ENCODE measurements at regions not wholly inside any gene's neighbourhood (a gene's known extent, or its start where the extent isn't known, plus 50 kb on each side); places are given as distances from the start of the nearest gene placed in this dataset.

GRCh38 chr15:62491642-62492041 lies 326.6 kb upstream of the C2CD4B start:
- no peak for DNase-seq
- no peak overlapping the region for H3K4me3 Mint-ChIP-seq (ENCODE audit: unreplicated experiment)
- H3K9me3 Mint-ChIP-seq (ENCODE audit: unreplicated experiment) = peaks cover 12% of the 10 kb centered on the region
- TF ChIP-seq CTCF (IDR thresholded peaks at IDR 0.05; ENCODE audit: partially characterized antibody, unreplicated experiment) = no peak
- no peaks in the 10 kb centered on the region for H3K36me3 Mint-ChIP-seq (ENCODE audit: unreplicated experiment)
- peaks cover 4% of the 10 kb centered on the region for H3K27me3 Mint-ChIP-seq (ENCODE audit: unreplicated experiment)
- peaks cover 38% of the 10 kb centered on the region for H3K4me1 Mint-ChIP-seq (ENCODE audit: low read depth, unreplicated experiment)
- no peak overlapping the region for H3K27ac Mint-ChIP-seq (ENCODE audit: unreplicated experiment)

- no peaks in the 10 kb centered on the region for H3K36me3 Mint-ChIP-seq (ENCODE audit: unreplicated experiment)
- H3K27me3 Mint-ChIP-seq (ENCODE audit: unreplicated experiment) = peaks cover 4% of the 10 kb centered on the region
- H3K27ac Mint-ChIP-seq (ENCODE audit: unreplicated experiment) = peak overlapping the region; percentile 94
- H3K4me1 Mint-ChIP-seq (ENCODE audit: low read depth, unreplicated experiment) = peaks cover 42% of the 10 kb centered on the region
- peak overlapping the region; percentile 53 for H3K4me3 Mint-ChIP-seq (ENCODE audit: unreplicated experiment)
- H3K9me3 Mint-ChIP-seq (ENCODE audit: unreplicated experiment) = peaks cover 15% of the 10 kb centered on the region
- peak; percentile 35 for DNase-seq
- TF ChIP-seq CTCF (IDR thresholded peaks at IDR 0.05; ENCODE audit: partially characterized antibody, unreplicated experiment) = no peak
Measured at GRCh38 chr15:62492900-62493299, 327.8 kb upstream of the C2CD4B start.

- Mint-ChIP-seq H3K27ac (ENCODE audit: unreplicated experiment) (peak overlapping the region; percentile 94), H3K9me3 (ENCODE audit: unreplicated experiment) (peaks cover 15% of the 10 kb centered on the region), H3K27me3 (ENCODE audit: unreplicated experiment) (peaks cover 4% of the 10 kb centered on the region), H3K4me3 (ENCODE audit: unreplicated experiment) (peak overlapping the region; percentile 34), H3K4me1 (ENCODE audit: low read depth, unreplicated experiment) (peaks cover 42% of the 10 kb centered on the region), H3K36me3 (ENCODE audit: unreplicated experiment) (no peaks in the 10 kb centered on the region)
- DNase-seq = peak; percentile 64
- TF ChIP-seq CTCF (IDR thresholded peaks at IDR 0.05; ENCODE audit: partially characterized antibody, unreplicated experiment) = no peak
Measured at GRCh38 chr15:62494197-62494596, 329.1 kb upstream of the C2CD4B start.

- peaks cover 15% of the 10 kb centered on the region for H3K9me3 Mint-ChIP-seq (ENCODE audit: unreplicated experiment)
- peaks cover 4% of the 10 kb centered on the region for H3K27me3 Mint-ChIP-seq (ENCODE audit: unreplicated experiment)
- H3K36me3 Mint-ChIP-seq (ENCODE audit: unreplicated experiment) = no peaks in the 10 kb centered on the region
- peak overlapping the region; percentile 59 for H3K27ac Mint-ChIP-seq (ENCODE audit: unreplicated experiment)
- peaks cover 42% of the 10 kb centered on the region for H3K4me1 Mint-ChIP-seq (ENCODE audit: low read depth, unreplicated experiment)
- peak overlapping the region; percentile 34 for H3K4me3 Mint-ChIP-seq (ENCODE audit: unreplicated experiment)
- no peak for TF ChIP-seq CTCF (IDR thresholded peaks at IDR 0.05; ENCODE audit: partially characterized antibody, unreplicated experiment)
- no peak for DNase-seq
Measured at GRCh38 chr15:62495670-62496614, 330.9 kb upstream of the C2CD4B start.

GRCh38 chr15:62497356-62497755 lies 332.3 kb upstream of the C2CD4B start:
- TF ChIP-seq CTCF (IDR thresholded peaks at IDR 0.05; ENCODE audit: partially characterized antibody, unreplicated experiment) = no peak
- H3K27ac Mint-ChIP-seq (ENCODE audit: unreplicated experiment) = no peak overlapping the region
- peaks cover 42% of the 10 kb centered on the region for H3K4me1 Mint-ChIP-seq (ENCODE audit: low read depth, unreplicated experiment)
- no peak overlapping the region for H3K4me3 Mint-ChIP-seq (ENCODE audit: unreplicated experiment)
- peaks cover 4% of the 10 kb centered on the region for H3K27me3 Mint-ChIP-seq (ENCODE audit: unreplicated experiment)
- H3K36me3 Mint-ChIP-seq (ENCODE audit: unreplicated experiment) = no peaks in the 10 kb centered on the region
- DNase-seq = no peak
- H3K9me3 Mint-ChIP-seq (ENCODE audit: unreplicated experiment) = peaks cover 15% of the 10 kb centered on the region

All from glutamatergic neuron (in vitro differentiated cells).